ENCODE measurements at regions not wholly inside any gene's neighbourhood (a gene's known extent, or its start where the extent isn't known, plus 50 kb on each side); places are given as distances from the start of the nearest gene placed in this dataset.

GRCh38 chr13:86098511-86098910 is 299.3 kb upstream of the SLITRK6 start:
- intact Hi-C loops (cut with micrococcal nuclease) = no loop called here
- no peak overlapping the region for H3K4me3 ChIP-seq (ENCODE audit: low read length)
- no peak overlapping the region for H3K4me3 Mint-ChIP-seq
- H3K4me1 Mint-ChIP-seq = no peaks in the 10 kb centered on the region
- DNase-seq (no peak), ATAC-seq (no peak)
- peaks cover 0 to 15% (median 6%) of the 10 kb centered on the region in 11 donors for H3K9me3 Mint-ChIP-seq
- no peaks in the 10 kb centered on the region for H3K36me3 ChIP-seq (ENCODE audit: control insufficient read depth in 2 of 3, insufficient read depth in 3 of 3, low read length in 3 of 3)
- no peaks in the 10 kb centered on the region for H3K9me3 ChIP-seq (ENCODE audit: control insufficient read depth in 2 of 3, low read length in 3 of 3)
- H3K27me3 Mint-ChIP-seq = no peaks in the 10 kb centered on the region
- no peak overlapping the region for H3K27ac ChIP-seq (ENCODE audit: low read depth, low read length)
- H3K27me3 ChIP-seq (ENCODE audit: control insufficient read depth in 2 of 2, insufficient read depth in 2 of 2, low read length in 2 of 2) = no peaks in the 10 kb centered on the region
- no peaks in the 10 kb centered on the region for H3K4me1 ChIP-seq (ENCODE audit: control insufficient read depth in 2 of 2, insufficient read depth in 2 of 2, low read length in 2 of 2)
- no peak overlapping the region for H3K27ac Mint-ChIP-seq
- H3K36me3 Mint-ChIP-seq = no peaks in the 10 kb centered on the region
- CTCF ChIA-PET = no interaction called here
- POLR2A ChIA-PET = no interaction called here

GRCh38 chr13:86095351-86095750 is 296.1 kb upstream of the SLITRK6 start:
- Histone ChIP-seq H3K27ac (ENCODE audit: low read depth, low read length) (no peak overlapping the region), H3K9me3 (ENCODE audit: control insufficient read depth in 2 of 3, low read length in 3 of 3) (no peaks in the 10 kb centered on the region), H3K36me3 (ENCODE audit: control insufficient read depth in 2 of 3, insufficient read depth in 3 of 3, low read length in 3 of 3) (no peaks in the 10 kb centered on the region), H3K27me3 (ENCODE audit: control insufficient read depth in 2 of 2, insufficient read depth in 2 of 2, low read length in 2 of 2) (no peaks in the 10 kb centered on the region), H3K4me3 (ENCODE audit: low read length) (no peak overlapping the region), H3K4me1 (ENCODE audit: control insufficient read depth in 2 of 2, insufficient read depth in 2 of 2, low read length in 2 of 2) (no peaks in the 10 kb centered on the region)
- ChIA-PET CTCF (interaction anchor here (0.6 kb wide), 1 partner anchor 105 kb away, joined by 3 read pairs; no protein-coding TSS in a partner anchor), POLR2A (no interaction called here)
- no peak overlapping the region for H3K27ac Mint-ChIP-seq
- H3K4me3 Mint-ChIP-seq = no peak overlapping the region
- DNase-seq (no peak), ATAC-seq (no peak)
- no peaks in the 10 kb centered on the region for H3K27me3 Mint-ChIP-seq
- H3K4me1 Mint-ChIP-seq = no peaks in the 10 kb centered on the region
- H3K36me3 Mint-ChIP-seq = no peaks in the 10 kb centered on the region
- peaks cover 0 to 8% (median 3%) of the 10 kb centered on the region in 11 donors for H3K9me3 Mint-ChIP-seq
- intact Hi-C loops (cut with micrococcal nuclease) = no loop called here

- Mint-ChIP-seq H3K9me3 (peaks cover 0 to 21% (median 5%) of the 10 kb centered on the region in 11 donors), H3K27ac (no peak overlapping the region), H3K36me3 (no peaks in the 10 kb centered on the region), H3K4me3 (no peak overlapping the region), H3K27me3 (no peaks in the 10 kb centered on the region), H3K4me1 (no peaks in the 10 kb centered on the region)
- intact Hi-C loops (cut with micrococcal nuclease) = no loop called here
- Histone ChIP-seq H3K4me3 (ENCODE audit: low read length) (no peak overlapping the region), H3K36me3 (ENCODE audit: control insufficient read depth in 2 of 3, insufficient read depth in 3 of 3, low read length in 3 of 3) (no peaks in the 10 kb centered on the region), H3K27ac (ENCODE audit: low read depth, low read length) (no peak overlapping the region), H3K9me3 (ENCODE audit: control insufficient read depth in 2 of 3, low read length in 3 of 3) (no peaks in the 10 kb centered on the region), H3K27me3 (ENCODE audit: control insufficient read depth in 2 of 2, insufficient read depth in 2 of 2, low read length in 2 of 2) (no peaks in the 10 kb centered on the region), H3K4me1 (ENCODE audit: control insufficient read depth in 2 of 2, insufficient read depth in 2 of 2, low read length in 2 of 2) (no peaks in the 10 kb centered on the region)
- ATAC-seq (no peak), DNase-seq (no peak)
- CTCF ChIA-PET = no interaction called here
- POLR2A ChIA-PET = no interaction called here
Observed at GRCh38 chr13:86090181-86090580, 291.0 kb upstream of the SLITRK6 start.

GRCh38 chr13:86087244-86087643 is 288.0 kb upstream of the SLITRK6 start:
- Mint-ChIP-seq H3K4me1 (no peaks in the 10 kb centered on the region), H3K9me3 (peaks cover 0 to 18% (median 5%) of the 10 kb centered on the region in 11 donors), H3K36me3 (no peaks in the 10 kb centered on the region), H3K4me3 (no peak overlapping the region), H3K27ac (no peak overlapping the region), H3K27me3 (no peaks in the 10 kb centered on the region)
- H3K36me3 ChIP-seq (ENCODE audit: control insufficient read depth in 2 of 3, insufficient read depth in 3 of 3, low read length in 3 of 3) = no peaks in the 10 kb centered on the region
- DNase-seq (no peak), ATAC-seq (no peak)
- POLR2A ChIA-PET = no interaction called here
- intact Hi-C loops (cut with micrococcal nuclease) = no loop called here
- H3K27ac ChIP-seq (ENCODE audit: low read depth, low read length) = no peak overlapping the region
- no peak overlapping the region for H3K4me3 ChIP-seq (ENCODE audit: low read length)
- CTCF ChIA-PET = no interaction called here
- H3K4me1 ChIP-seq (ENCODE audit: control insufficient read depth in 2 of 2, insufficient read depth in 2 of 2, low read length in 2 of 2) = no peaks in the 10 kb centered on the region
- no peaks in the 10 kb centered on the region for H3K9me3 ChIP-seq (ENCODE audit: control insufficient read depth in 2 of 3, low read length in 3 of 3)
- H3K27me3 ChIP-seq (ENCODE audit: control insufficient read depth in 2 of 2, insufficient read depth in 2 of 2, low read length in 2 of 2) = no peaks in the 10 kb centered on the region

- no peaks in the 10 kb centered on the region for H3K36me3 ChIP-seq (ENCODE audit: control insufficient read depth in 2 of 3, insufficient read depth in 3 of 3, low read length in 3 of 3)
- intact Hi-C loops (cut with micrococcal nuclease) = no loop called here
- ChIA-PET POLR2A (no interaction called here), CTCF (no interaction called here)
- ATAC-seq (no peak), DNase-seq (no peak)
- H3K9me3 Mint-ChIP-seq = peaks cover 0 to 21% (median 5%) of the 10 kb centered on the region in 11 donors
- no peaks in the 10 kb centered on the region for H3K27me3 ChIP-seq (ENCODE audit: control insufficient read depth in 2 of 2, insufficient read depth in 2 of 2, low read length in 2 of 2)
- H3K4me3 Mint-ChIP-seq = no peak overlapping the region
- no peaks in the 10 kb centered on the region for H3K4me1 Mint-ChIP-seq
- no peaks in the 10 kb centered on the region for H3K27me3 Mint-ChIP-seq
- no peaks in the 10 kb centered on the region for H3K4me1 ChIP-seq (ENCODE audit: control insufficient read depth in 2 of 2, insufficient read depth in 2 of 2, low read length in 2 of 2)
- H3K4me3 ChIP-seq (ENCODE audit: low read length) = no peak overlapping the region
- no peak overlapping the region for H3K27ac Mint-ChIP-seq
- no peak overlapping the region for H3K27ac ChIP-seq (ENCODE audit: low read depth, low read length)
- no peaks in the 10 kb centered on the region for H3K9me3 ChIP-seq (ENCODE audit: control insufficient read depth in 2 of 3, low read length in 3 of 3)
- H3K36me3 Mint-ChIP-seq = no peaks in the 10 kb centered on the region
Observed at GRCh38 chr13:86085890-86086289, 286.7 kb upstream of the SLITRK6 start.

- Mint-ChIP-seq H3K4me3 (no peak overlapping the region), H3K4me1 (no peaks in the 10 kb centered on the region), H3K27ac (no peak overlapping the region), H3K27me3 (no peaks in the 10 kb centered on the region), H3K9me3 (peaks cover 0 to 9% (median 4%) of the 10 kb centered on the region in 11 donors), H3K36me3 (no peaks in the 10 kb centered on the region)
- no peak for ATAC-seq
- Histone ChIP-seq H3K4me1 (ENCODE audit: control insufficient read depth in 2 of 2, insufficient read depth in 2 of 2, low read length in 2 of 2) (no peaks in the 10 kb centered on the region), H3K9me3 (ENCODE audit: control insufficient read depth in 2 of 3, low read length in 3 of 3) (no peaks in the 10 kb centered on the region), H3K36me3 (ENCODE audit: control insufficient read depth in 2 of 3, insufficient read depth in 3 of 3, low read length in 3 of 3) (no peaks in the 10 kb centered on the region), H3K4me3 (ENCODE audit: low read length) (no peak overlapping the region), H3K27ac (ENCODE audit: low read depth, low read length) (no peak overlapping the region), H3K27me3 (ENCODE audit: control insufficient read depth in 2 of 2, insufficient read depth in 2 of 2, low read length in 2 of 2) (no peaks in the 10 kb centered on the region)
- no peak for DNase-seq
- POLR2A ChIA-PET = no interaction called here
- intact Hi-C loops (cut with micrococcal nuclease) = no loop called here
- CTCF ChIA-PET = no interaction called here
Observed at GRCh38 chr13:86082121-86082520, 282.9 kb upstream of the SLITRK6 start.

GRCh38 chr13:86080340-86080995 is 281.2 kb upstream of the SLITRK6 start:
- POLR2A ChIA-PET = no interaction called here
- intact Hi-C loops (cut with micrococcal nuclease) = no loop called here
- Histone ChIP-seq H3K27me3 (ENCODE audit: control insufficient read depth in 2 of 2, insufficient read depth in 2 of 2, low read length in 2 of 2) (no peaks in the 10 kb centered on the region), H3K4me1 (ENCODE audit: control insufficient read depth in 2 of 2, insufficient read depth in 2 of 2, low read length in 2 of 2) (no peaks in the 10 kb centered on the region), H3K9me3 (ENCODE audit: control insufficient read depth in 2 of 3, low read length in 3 of 3) (no peaks in the 10 kb centered on the region), H3K27ac (ENCODE audit: low read depth, low read length) (no peak overlapping the region), H3K36me3 (ENCODE audit: control insufficient read depth in 2 of 3, insufficient read depth in 3 of 3, low read length in 3 of 3) (no peaks in the 10 kb centered on the region), H3K4me3 (ENCODE audit: low read length) (no peak overlapping the region)
- Mint-ChIP-seq H3K4me3 (no peak overlapping the region), H3K9me3 (peaks cover 0 to 11% (median 4%) of the 10 kb centered on the region in 11 donors), H3K4me1 (no peaks in the 10 kb centered on the region), H3K27ac (no peak overlapping the region), H3K36me3 (no peaks in the 10 kb centered on the region), H3K27me3 (no peaks in the 10 kb centered on the region)
- DNase-seq = no peak
- CTCF ChIA-PET = no interaction called here
- no peak for ATAC-seq

All from naive thymus-derived CD4-positive, alpha-beta T cell (primary cell).